ENCODE measurements at regions not wholly inside any gene's neighbourhood (a gene's known extent, or its start where the extent isn't known, plus 50 kb on each side); places are given as distances from the start of the nearest gene placed in this dataset.

GRCh38 chr4:184879271-184879670 is 53.5 kb upstream of the ACSL1 start:
- H3K4me3 ChIP-seq: no peak overlapping the region
- no peak for DNase-seq
- H3K27ac ChIP-seq: no peak overlapping the region
- H3K4me1 ChIP-seq: no peaks in the 10 kb centered on the region
- no peaks in the 10 kb centered on the region for H3K27me3 ChIP-seq
- no peaks in the 10 kb centered on the region for H3K9me3 ChIP-seq
- H3K36me3 ChIP-seq: no peaks in the 10 kb centered on the region
- TF ChIP-seq POLR2A (IDR thresholded peaks at IDR 0.05) (no peak), CTCF (IDR thresholded peaks at IDR 0.05) (no peak)

- Histone ChIP-seq H3K9me3 (no peaks in the 10 kb centered on the region), H3K27ac (no peak overlapping the region), H3K4me3 (no peak overlapping the region), H3K4me1 (no peaks in the 10 kb centered on the region), H3K27me3 (no peaks in the 10 kb centered on the region), H3K36me3 (no peaks in the 10 kb centered on the region)
- TF ChIP-seq CTCF (IDR thresholded peaks at IDR 0.05) (no peak), POLR2A (IDR thresholded peaks at IDR 0.05) (no peak)
- no peak for DNase-seq
Measured at GRCh38 chr4:184882276-184882675, 56.5 kb upstream of the ACSL1 start.

- DNase-seq: no peak
- Histone ChIP-seq H3K4me1 (no peaks in the 10 kb centered on the region), H3K27ac (no peak overlapping the region), H3K27me3 (no peaks in the 10 kb centered on the region), H3K9me3 (no peaks in the 10 kb centered on the region), H3K36me3 (no peaks in the 10 kb centered on the region), H3K4me3 (no peak overlapping the region)
- TF ChIP-seq POLR2A (IDR thresholded peaks at IDR 0.05) (no peak), CTCF (IDR thresholded peaks at IDR 0.05) (no peak)
Measured at GRCh38 chr4:184883024-184883423, 57.3 kb upstream of the ACSL1 start.

DNA sequence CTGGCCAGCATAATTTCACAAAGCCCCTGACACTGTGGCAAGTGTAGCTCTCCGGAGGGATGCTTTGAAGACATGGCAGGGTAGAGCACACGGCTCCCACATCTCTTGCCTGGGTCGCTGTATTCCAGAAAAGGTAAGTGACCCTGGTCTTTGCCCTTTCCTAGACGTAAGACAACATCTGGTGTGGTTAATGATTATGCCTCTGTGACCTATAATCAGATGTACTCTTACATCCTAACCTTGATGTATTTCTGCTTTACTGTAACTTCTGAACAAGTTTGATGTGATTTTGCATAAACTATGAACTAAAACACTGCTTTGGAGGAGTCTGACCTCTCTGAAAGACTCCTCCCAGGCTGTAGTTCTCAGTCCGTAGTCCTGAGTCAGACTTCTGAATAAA is 59.1 kb upstream of the ACSL1 start:
- no peak for TF ChIP-seq CTCF (IDR thresholded peaks at IDR 0.05)
- no peak for TF ChIP-seq POLR2A (IDR thresholded peaks at IDR 0.05)
- no peaks in the 10 kb centered on the region for H3K4me1 ChIP-seq
- no peaks in the 10 kb centered on the region for H3K9me3 ChIP-seq
- H3K27me3 ChIP-seq: no peaks in the 10 kb centered on the region
- DNase-seq: no peak
- H3K4me3 ChIP-seq: no peak overlapping the region
- H3K27ac ChIP-seq: no peak overlapping the region
- H3K36me3 ChIP-seq: no peaks in the 10 kb centered on the region

DNA sequence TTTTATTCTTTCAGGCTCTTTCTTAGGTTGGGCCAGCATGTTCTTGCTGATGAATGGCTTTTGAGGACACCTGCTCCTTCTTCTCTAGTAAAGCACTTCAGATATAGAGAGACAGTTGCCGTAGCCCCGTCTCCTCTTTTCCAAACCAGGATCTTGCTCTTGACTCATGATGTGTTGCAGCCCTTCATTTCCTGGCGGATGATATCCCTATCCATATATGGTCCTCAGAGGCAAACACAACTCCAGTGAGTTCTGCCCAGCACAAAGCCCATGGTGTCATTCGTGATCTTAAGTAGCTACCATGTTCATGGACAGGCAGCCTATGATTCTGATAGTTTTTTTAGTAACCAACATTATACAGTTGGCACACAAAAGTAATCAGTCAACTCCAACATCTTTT is 59.8 kb upstream of the ACSL1 start:
- Histone ChIP-seq H3K4me3 (no peak overlapping the region), H3K36me3 (no peaks in the 10 kb centered on the region), H3K27me3 (no peaks in the 10 kb centered on the region), H3K9me3 (no peaks in the 10 kb centered on the region), H3K4me1 (no peaks in the 10 kb centered on the region), H3K27ac (no peak overlapping the region)
- no peak for TF ChIP-seq CTCF (IDR thresholded peaks at IDR 0.05)
- TF ChIP-seq POLR2A (IDR thresholded peaks at IDR 0.05): no peak
- no peak for DNase-seq

GRCh38 chr4:184887333-184887732 is 61.6 kb upstream of the ACSL1 start:
- Histone ChIP-seq H3K27ac (no peak overlapping the region), H3K9me3 (no peaks in the 10 kb centered on the region), H3K4me1 (no peaks in the 10 kb centered on the region), H3K4me3 (no peak overlapping the region), H3K36me3 (no peaks in the 10 kb centered on the region), H3K27me3 (no peaks in the 10 kb centered on the region)
- no peak for TF ChIP-seq CTCF (IDR thresholded peaks at IDR 0.05)
- no peak for TF ChIP-seq POLR2A (IDR thresholded peaks at IDR 0.05)
- no peak for DNase-seq
